NB4 (cell line): ENCODE measurements at regions not wholly inside any gene's neighbourhood (a gene's known extent, or its start where the extent isn't known, plus 50 kb on each side); places are given as distances from the start of the nearest gene placed in this dataset.

ENCODE experiments used
- CTCF ChIP-seq: IDR thresholded peaks from one replicate; pipeline ENCODE4 v1.5.1; 2012; ENCODE audit warnings: low read depth, low read length
- POLR2A ChIP-seq: IDR thresholded peaks from 2 replicates; pipeline ENCODE4 v1.6.1; 2011; ENCODE audit warnings: mild to moderate bottlenecking; ENCODE audit not compliant: insufficient read length; ENCODE audit errors: extremely low read depth

- no peak for TF ChIP-seq CTCF
- no peak for TF ChIP-seq POLR2A
Observed at GRCh38 chr4:171573181-171573580, 240.0 kb upstream of the GALNTL6 start.
